Stimulated activated CD8-positive, alpha-beta memory T cell treated with anti-CD3 and anti-CD28 coated beads, Interleukin-7, amount 100 ng/mL, for 1 hour (primary cell): ENCODE measurements at regions not wholly inside any gene's neighbourhood (a gene's known extent, or its start where the extent isn't known, plus 50 kb on each side); places are given as distances from the start of the nearest gene placed in this dataset.

Source experiments
- DNase-seq, 2 donors: peaks; one replicate each; pipeline ENCODE4 v3.0.0-alpha.2; 2020; ENCODE audit warnings: low read depth in 2 of 2

GRCh38 chr13:22053053-22053452 lies 382.2 kb downstream of the FGF9 start:
- no peak for DNase-seq

- DNase-seq: no peak
These were observed 384.4 kb downstream of the FGF9 start for GRCh38 chr13:22055259-22055658.

- no peak for DNase-seq
These were observed 389.3 kb downstream of the FGF9 start for GRCh38 chr13:22060187-22060586.

- DNase-seq: peak in 1 of 2 donors; percentile 14
These were observed 390.5 kb downstream of the FGF9 start for GRCh38 chr13:22061371-22061805.

- DNase-seq: no peak
These were observed 391.0 kb downstream of the FGF9 start for GRCh38 chr13:22061806-22062391.

- DNase-seq: no peak
These were observed 391.8 kb downstream of the FGF9 start for GRCh38 chr13:22062478-22063205.

GRCh38 chr13:22063416-22064124 lies 392.7 kb downstream of the FGF9 start:
- DNase-seq: no peak

- no peak for DNase-seq
These were observed 394.2 kb downstream of the FGF9 start for GRCh38 chr13:22064854-22065620.

GRCh38 chr13:22073718-22074117 lies 402.8 kb downstream of the FGF9 start:
- no peak for DNase-seq

GRCh38 chr13:22074403-22074802 lies 403.5 kb downstream of the FGF9 start:
- DNase-seq: no peak

- DNase-seq: no peak
These were observed 405.8 kb downstream of the FGF9 start for GRCh38 chr13:22076658-22077057.

GRCh38 chr13:22077205-22077683 lies 406.4 kb downstream of the FGF9 start:
- DNase-seq: no peak

- no peak for DNase-seq
These were observed 406.9 kb downstream of the FGF9 start for GRCh38 chr13:22077764-22078163.

GRCh38 chr13:22079961-22080360 lies 409.1 kb downstream of the FGF9 start:
- DNase-seq: no peak

- no peak for DNase-seq
These were observed 410.0 kb downstream of the FGF9 start for GRCh38 chr13:22080832-22081231.

- no peak for DNase-seq
These were observed 410.6 kb downstream of the FGF9 start for GRCh38 chr13:22081430-22081829.

- no peak for DNase-seq
These were observed 411.2 kb downstream of the FGF9 start for GRCh38 chr13:22082030-22082429.

GRCh38 chr13:22082437-22083100 lies 411.7 kb downstream of the FGF9 start:
- no peak for DNase-seq

GRCh38 chr13:22085001-22085400 lies 414.1 kb downstream of the FGF9 start:
- DNase-seq: no peak

- no peak for DNase-seq
These were observed 415.9 kb downstream of the FGF9 start for GRCh38 chr13:22086597-22087330.

- DNase-seq: no peak
These were observed 419.2 kb downstream of the FGF9 start for GRCh38 chr13:22090106-22090505.
